Smooth muscle cell (in vitro differentiated cells): ENCODE measurements at regions not wholly inside any gene's neighbourhood (a gene's known extent, or its start where the extent isn't known, plus 50 kb on each side); places are given as distances from the start of the nearest gene placed in this dataset.
A peak's percentile ranks its signal among the peaks of the same experiment; 100 is the strongest.

Experiments used
- DNase-seq: peaks from one replicate; lab custom pipeline; 2025; ENCODE audit not compliant: unreplicated experiment; lab: John Stamatoyannopoulos, UW
- H2AFZ ChIP-seq: fragments of 200-600 bp; sonication (generic); 2 replicates; pipeline ENCODE4 v1.6.0; 2016; ENCODE audit warnings: antibody characterized with exemption, low read depth, mild to moderate bottlenecking
- H3F3A ChIP-seq: fragments of 200-600 bp; sonication (generic); 2 replicates; pipeline ENCODE4 v1.6.0; 2017; ENCODE audit warnings: antibody characterized with exemption, low read depth
- H3K27ac ChIP-seq: fragments of 200-600 bp; sonication (generic); 2 replicates; pipeline ENCODE4 v1.5.1; 2016; ENCODE audit warnings: low read depth, mild to moderate bottlenecking
- H3K27me3 ChIP-seq: fragments of 200-600 bp; sonication (generic); 2 replicates; pipeline ENCODE4 v1.6.1; 2016; ENCODE audit warnings: low read depth, mild to moderate bottlenecking
- H3K36me3 ChIP-seq: fragments of 200-600 bp; sonication (generic); 2 replicates; pipeline ENCODE4 v1.5.1; 2016; ENCODE audit warnings: low read depth
- H3K4me1 ChIP-seq: fragments of 200-600 bp; sonication (generic); 2 replicates; pipeline ENCODE4 v1.5.1; 2016; ENCODE audit warnings: low read depth
- H3K4me2 ChIP-seq: fragments of 200-600 bp; sonication (generic); 2 replicates; pipeline ENCODE4 v1.6.0; 2016; ENCODE audit warnings: mild to moderate bottlenecking
- H3K4me3 ChIP-seq: fragments of 200-600 bp; sonication (generic); 2 replicates; pipeline ENCODE4 v1.5.1; 2016; ENCODE audit warnings: mild to moderate bottlenecking
- H3K79me2 ChIP-seq: fragments of 200-600 bp; sonication (generic); 2 replicates; pipeline ENCODE4 v1.6.0; 2016; ENCODE audit warnings: low read depth, mild to moderate bottlenecking
- H3K9ac ChIP-seq: fragments of 200-600 bp; sonication (generic); 2 replicates; pipeline ENCODE4 v1.6.0; 2016; ENCODE audit warnings: low read depth
- H3K9me3 ChIP-seq: fragments of 200-600 bp; sonication (generic); replicated peaks from 2 replicates; pipeline ENCODE4 v1.5.1; 2016; ENCODE audit warnings: low read depth
- H4K20me1 ChIP-seq: fragments of 200-600 bp; sonication (generic); 2 replicates; pipeline ENCODE4 v1.6.0; 2016; ENCODE audit warnings: low read depth
- WGBS: methylation state at CpG from one replicate; pipeline ENCODE4 v1.1.7; 2016; ENCODE audit warnings: low lambda C conversion rate; 5-methylcytosine and 5-hydroxymethylcytosine counted together
- TF ChIP-seq, protein P1 (sequence below): fragments of 200-600 bp; sonication (generic); IDR thresholded peaks from 2 replicates; pipeline ENCODE4 v1.5.1; 2017; ENCODE audit warnings: borderline replicate concordance, mild to moderate bottlenecking, antibody characterized with exemption; ENCODE audit not compliant: insufficient read depth, poor library complexity, severe bottlenecking

DNA sequence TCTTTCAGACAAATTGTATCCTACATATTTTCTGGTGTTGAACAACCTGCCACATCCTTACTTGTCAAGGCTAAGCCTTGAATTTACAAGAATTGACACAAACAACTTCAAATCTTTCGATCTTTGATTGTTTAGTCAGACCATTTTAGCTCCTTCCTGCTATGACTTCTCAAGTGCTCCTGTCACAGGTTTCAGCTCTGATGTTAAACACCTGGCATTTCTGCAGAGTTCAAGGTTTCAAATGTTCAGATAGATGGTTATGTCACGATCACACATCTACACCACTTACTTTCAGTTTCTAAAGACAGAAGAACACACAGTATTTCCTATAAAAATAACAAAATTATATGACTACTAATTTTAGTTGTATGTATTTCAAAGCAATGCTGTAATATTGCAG lies 84.0 kb downstream of the RND3 start:
- Histone ChIP-seq H2AFZ (no peak overlapping the region), H3K9ac (no peak overlapping the region), H4K20me1 (no peaks in the 10 kb centered on the region), H3K79me2 (no peaks in the 10 kb centered on the region), H3K4me1 (peaks cover 8% of the 10 kb centered on the region), H3F3A (no peaks in the 10 kb centered on the region), H3K9me3 (no peaks in the 10 kb centered on the region), H3K4me3 (no peak overlapping the region), H3K36me3 (no peaks in the 10 kb centered on the region), H3K27ac (no peak overlapping the region), H3K27me3 (no peaks in the 10 kb centered on the region), H3K4me2 (no peak overlapping the region)
- no peak for DNase-seq
- 87% methylated on average over 2 of the region's 2 CpGs for WGBS
- TF ChIP-seq, protein P1, sequence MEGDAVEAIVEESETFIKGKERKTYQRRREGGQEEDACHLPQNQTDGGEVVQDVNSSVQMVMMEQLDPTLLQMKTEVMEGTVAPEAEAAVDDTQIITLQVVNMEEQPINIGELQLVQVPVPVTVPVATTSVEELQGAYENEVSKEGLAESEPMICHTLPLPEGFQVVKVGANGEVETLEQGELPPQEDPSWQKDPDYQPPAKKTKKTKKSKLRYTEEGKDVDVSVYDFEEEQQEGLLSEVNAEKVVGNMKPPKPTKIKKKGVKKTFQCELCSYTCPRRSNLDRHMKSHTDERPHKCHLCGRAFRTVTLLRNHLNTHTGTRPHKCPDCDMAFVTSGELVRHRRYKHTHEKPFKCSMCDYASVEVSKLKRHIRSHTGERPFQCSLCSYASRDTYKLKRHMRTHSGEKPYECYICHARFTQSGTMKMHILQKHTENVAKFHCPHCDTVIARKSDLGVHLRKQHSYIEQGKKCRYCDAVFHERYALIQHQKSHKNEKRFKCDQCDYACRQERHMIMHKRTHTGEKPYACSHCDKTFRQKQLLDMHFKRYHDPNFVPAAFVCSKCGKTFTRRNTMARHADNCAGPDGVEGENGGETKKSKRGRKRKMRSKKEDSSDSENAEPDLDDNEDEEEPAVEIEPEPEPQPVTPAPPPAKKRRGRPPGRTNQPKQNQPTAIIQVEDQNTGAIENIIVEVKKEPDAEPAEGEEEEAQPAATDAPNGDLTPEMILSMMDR, result no peak

DNA sequence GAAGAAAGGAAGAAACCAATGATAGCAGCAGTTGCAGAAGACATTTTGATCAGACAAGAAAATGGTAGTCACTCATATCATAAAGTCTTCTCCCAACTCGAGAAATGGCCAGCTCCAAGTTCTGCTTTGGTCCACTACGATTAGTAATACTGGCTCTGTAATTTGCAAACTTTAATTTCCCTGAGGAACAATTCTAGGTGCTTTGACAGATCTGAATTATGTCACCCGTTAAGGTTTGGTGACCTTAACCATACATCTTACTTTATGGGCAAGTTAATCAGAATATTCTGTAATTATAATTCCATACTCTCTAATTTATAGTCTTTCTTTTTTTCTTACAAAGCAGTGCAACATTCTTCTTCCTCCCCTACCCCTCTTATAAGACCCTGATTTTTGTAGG lies 84.5 kb downstream of the RND3 start:
- peaks cover 8% of the 10 kb centered on the region for H3K4me1 ChIP-seq
- no peak overlapping the region for H2AFZ ChIP-seq
- TF ChIP-seq, protein P1, result no peak
- no peak overlapping the region for H3K27ac ChIP-seq
- no peak overlapping the region for H3K9ac ChIP-seq
- H3K79me2 ChIP-seq, result no peaks in the 10 kb centered on the region
- DNase-seq, result no peak
- no peaks in the 10 kb centered on the region for H3K9me3 ChIP-seq
- H4K20me1 ChIP-seq, result no peaks in the 10 kb centered on the region
- no peaks in the 10 kb centered on the region for H3K36me3 ChIP-seq
- H3K4me3 ChIP-seq, result no peak overlapping the region
- 78% methylated on average over 3 of the region's 3 CpGs for WGBS
- no peaks in the 10 kb centered on the region for H3K27me3 ChIP-seq
- H3K4me2 ChIP-seq, result no peak overlapping the region
- no peaks in the 10 kb centered on the region for H3F3A ChIP-seq

DNA sequence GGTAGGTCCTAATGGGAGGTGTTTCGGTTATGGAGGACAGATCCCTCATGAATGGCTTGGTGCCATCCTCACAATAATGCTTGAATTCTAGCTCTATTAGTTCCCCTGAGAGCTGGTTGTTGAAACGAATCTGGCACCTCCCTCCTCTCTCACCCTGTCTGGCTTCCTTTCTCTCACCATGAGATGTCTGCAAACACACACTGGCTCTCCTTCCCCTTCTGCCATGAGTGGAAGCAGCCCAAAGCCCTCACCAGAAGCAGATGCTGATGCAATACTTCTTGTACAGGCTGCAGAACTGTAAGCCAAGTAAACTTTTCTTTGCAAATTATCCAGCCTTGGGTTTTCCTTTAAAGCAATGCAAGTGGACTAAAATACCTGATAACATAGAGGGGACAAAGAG lies 86.6 kb downstream of the RND3 start:
- Histone ChIP-seq H3K4me2 (no peak overlapping the region), H4K20me1 (no peaks in the 10 kb centered on the region), H2AFZ (peak overlapping the region; percentile 49), H3K27me3 (no peaks in the 10 kb centered on the region), H3F3A (no peaks in the 10 kb centered on the region), H3K9ac (no peak overlapping the region), H3K9me3 (no peaks in the 10 kb centered on the region), H3K4me3 (no peak overlapping the region), H3K4me1 (peaks cover 5% of the 10 kb centered on the region), H3K27ac (no peak overlapping the region), H3K36me3 (no peaks in the 10 kb centered on the region), H3K79me2 (no peaks in the 10 kb centered on the region)
- 85% methylated on average over 2 of the region's 2 CpGs for WGBS
- no peak for DNase-seq
- TF ChIP-seq, protein P1, result no peak

DNA sequence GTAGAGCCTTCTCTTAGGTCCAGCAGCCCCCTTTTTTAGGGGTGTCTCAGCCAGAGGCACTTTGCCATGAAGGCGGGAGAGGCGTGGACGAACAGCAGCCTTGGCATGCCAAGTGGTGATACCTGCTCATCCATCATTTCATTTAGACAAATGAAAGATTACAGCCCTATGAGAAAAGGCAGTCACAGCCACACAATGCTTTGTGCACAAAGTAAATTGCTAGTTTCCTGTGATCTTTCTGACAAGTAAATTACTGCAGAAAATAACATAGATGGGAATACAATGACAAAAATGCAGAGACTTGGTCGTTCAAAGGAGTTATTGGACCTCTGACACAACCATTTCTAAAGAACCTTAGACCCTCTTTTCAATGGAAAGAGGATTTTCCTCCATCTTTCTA lies 94.9 kb downstream of the RND3 start:
- Histone ChIP-seq H3K9ac (no peak overlapping the region), H3K36me3 (no peaks in the 10 kb centered on the region), H3K27ac (no peak overlapping the region), H3K4me1 (no peaks in the 10 kb centered on the region), H3K9me3 (no peaks in the 10 kb centered on the region), H2AFZ (no peak overlapping the region), H3K4me2 (no peak overlapping the region), H3K27me3 (no peaks in the 10 kb centered on the region), H3K4me3 (no peak overlapping the region), H3K79me2 (no peaks in the 10 kb centered on the region), H3F3A (no peaks in the 10 kb centered on the region), H4K20me1 (no peaks in the 10 kb centered on the region)
- no peak for DNase-seq
- WGBS, result 87% methylated on average over 4 of the region's 4 CpGs
- TF ChIP-seq, protein P1, result no peak
